B cell (primary cell): ENCODE measurements at regions not wholly inside any gene's neighbourhood (a gene's known extent, or its start where the extent isn't known, plus 50 kb on each side); places are given as distances from the start of the nearest gene placed in this dataset.

ENCODE experiments used
- EZH2 ChIP-seq: IDR thresholded peaks from 2 replicates; pipeline ENCODE4 v1.6.1; 2012; ENCODE audit warnings: borderline replicate concordance, low read depth, mild to moderate bottlenecking, moderate library complexity, low read length; ENCODE audit not compliant: insufficient read depth, poor library complexity, severe bottlenecking
- TF ChIP-seq, protein P1 (sequence below): fragments of 200-600 bp; IDR thresholded peaks from one replicate; pipeline ENCODE4 v1.8.0; 2022; ENCODE audit warnings: antibody characterized with exemption, mild to moderate bottlenecking

DNA sequence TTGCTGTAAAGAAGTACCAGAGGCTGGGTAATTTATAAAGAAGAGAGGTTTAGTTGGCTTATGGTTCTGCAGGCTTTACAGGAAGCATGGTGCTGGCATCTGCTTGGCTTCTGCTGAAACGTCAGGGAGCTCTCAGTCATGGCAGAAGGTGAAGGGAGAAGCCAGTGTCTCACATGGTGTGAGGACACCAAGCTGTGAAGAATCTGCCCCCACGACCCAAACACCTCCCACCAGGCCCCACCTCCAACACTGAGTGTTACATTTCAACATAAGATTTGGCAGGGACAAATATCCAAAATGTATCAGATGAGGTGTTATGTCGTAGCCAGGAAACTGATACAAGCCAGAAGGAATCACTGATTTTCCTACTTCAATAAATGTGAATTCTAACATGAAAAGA, 136.5 kb downstream of the CYSLTR2 start:
- TF ChIP-seq, protein P1, sequence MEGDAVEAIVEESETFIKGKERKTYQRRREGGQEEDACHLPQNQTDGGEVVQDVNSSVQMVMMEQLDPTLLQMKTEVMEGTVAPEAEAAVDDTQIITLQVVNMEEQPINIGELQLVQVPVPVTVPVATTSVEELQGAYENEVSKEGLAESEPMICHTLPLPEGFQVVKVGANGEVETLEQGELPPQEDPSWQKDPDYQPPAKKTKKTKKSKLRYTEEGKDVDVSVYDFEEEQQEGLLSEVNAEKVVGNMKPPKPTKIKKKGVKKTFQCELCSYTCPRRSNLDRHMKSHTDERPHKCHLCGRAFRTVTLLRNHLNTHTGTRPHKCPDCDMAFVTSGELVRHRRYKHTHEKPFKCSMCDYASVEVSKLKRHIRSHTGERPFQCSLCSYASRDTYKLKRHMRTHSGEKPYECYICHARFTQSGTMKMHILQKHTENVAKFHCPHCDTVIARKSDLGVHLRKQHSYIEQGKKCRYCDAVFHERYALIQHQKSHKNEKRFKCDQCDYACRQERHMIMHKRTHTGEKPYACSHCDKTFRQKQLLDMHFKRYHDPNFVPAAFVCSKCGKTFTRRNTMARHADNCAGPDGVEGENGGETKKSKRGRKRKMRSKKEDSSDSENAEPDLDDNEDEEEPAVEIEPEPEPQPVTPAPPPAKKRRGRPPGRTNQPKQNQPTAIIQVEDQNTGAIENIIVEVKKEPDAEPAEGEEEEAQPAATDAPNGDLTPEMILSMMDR: no peak
- no peak for TF ChIP-seq EZH2
